ENCODE measurements at regions not wholly inside any gene's neighbourhood (a gene's known extent, or its start where the extent isn't known, plus 50 kb on each side); places are given as distances from the start of the nearest gene placed in this dataset.

GRCh38 chr6:98333273-98333672, 501.1 kb upstream of the POU3F2 start:
- TF ChIP-seq, protein P1, sequence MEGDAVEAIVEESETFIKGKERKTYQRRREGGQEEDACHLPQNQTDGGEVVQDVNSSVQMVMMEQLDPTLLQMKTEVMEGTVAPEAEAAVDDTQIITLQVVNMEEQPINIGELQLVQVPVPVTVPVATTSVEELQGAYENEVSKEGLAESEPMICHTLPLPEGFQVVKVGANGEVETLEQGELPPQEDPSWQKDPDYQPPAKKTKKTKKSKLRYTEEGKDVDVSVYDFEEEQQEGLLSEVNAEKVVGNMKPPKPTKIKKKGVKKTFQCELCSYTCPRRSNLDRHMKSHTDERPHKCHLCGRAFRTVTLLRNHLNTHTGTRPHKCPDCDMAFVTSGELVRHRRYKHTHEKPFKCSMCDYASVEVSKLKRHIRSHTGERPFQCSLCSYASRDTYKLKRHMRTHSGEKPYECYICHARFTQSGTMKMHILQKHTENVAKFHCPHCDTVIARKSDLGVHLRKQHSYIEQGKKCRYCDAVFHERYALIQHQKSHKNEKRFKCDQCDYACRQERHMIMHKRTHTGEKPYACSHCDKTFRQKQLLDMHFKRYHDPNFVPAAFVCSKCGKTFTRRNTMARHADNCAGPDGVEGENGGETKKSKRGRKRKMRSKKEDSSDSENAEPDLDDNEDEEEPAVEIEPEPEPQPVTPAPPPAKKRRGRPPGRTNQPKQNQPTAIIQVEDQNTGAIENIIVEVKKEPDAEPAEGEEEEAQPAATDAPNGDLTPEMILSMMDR (conservative IDR thresholded peaks at IDR 0.05; ENCODE audit: low read length) = no peak
- no peak for TF ChIP-seq EZH2phosphoT487 (IDR thresholded peaks at IDR 0.05; ENCODE audit: borderline replicate concordance)
